T-helper 17 cell (primary cell): ENCODE measurements at regions not wholly inside any gene's neighbourhood (a gene's known extent, or its start where the extent isn't known, plus 50 kb on each side); places are given as distances from the start of the nearest gene placed in this dataset.

ENCODE experiments used
- ATAC-seq: fragments of 150-1000 bp; cut with Tn5 transposase; 2 replicates; pipeline ENCODE4 v1.10.0; 2021; ENCODE audit warnings: mild to moderate bottlenecking, moderate library complexity
- DNase-seq, 3 donors: peaks; one replicate each; pipeline versions ENCODE4 v3.0.0 to v3.0.0-alpha.2; 2020 to 2021
- H3K9me3 ChIP-seq: one replicate; pipeline ENCODE4 v1.7.0; 2013; ENCODE audit warnings: low read length, mild to moderate bottlenecking; ENCODE audit not compliant: control insufficient read depth, poor library complexity, severe bottlenecking
- H3K27ac Mint-ChIP-seq: one replicate; pipeline ENCODE4 v1.8.0; 2022; ENCODE audit warnings: mild to moderate bottlenecking, moderate library complexity, mixed read lengths
- H3K27me3 Mint-ChIP-seq: one replicate; pipeline ENCODE4 v1.8.0; 2022; ENCODE audit warnings: mixed read lengths
- H3K36me3 Mint-ChIP-seq: one replicate; pipeline ENCODE4 v1.8.0; 2022; ENCODE audit warnings: low read depth, mixed read lengths
- H3K4me1 Mint-ChIP-seq: one replicate; pipeline ENCODE4 v1.8.0; 2022; ENCODE audit warnings: mild to moderate bottlenecking, mixed read lengths
- H3K4me3 Mint-ChIP-seq: one replicate; pipeline ENCODE4 v1.8.0; 2022; ENCODE audit warnings: mild to moderate bottlenecking, moderate library complexity, mixed read lengths

GRCh38 chr9:95605816-95606488 lies 89.2 kb upstream of the PTCH1 start:
- DNase-seq (no peak), ATAC-seq (no peak)
- no peaks in the 10 kb centered on the region for H3K9me3 ChIP-seq
- Mint-ChIP-seq H3K36me3 (no peaks in the 10 kb centered on the region), H3K27me3 (peaks cover 8% of the 10 kb centered on the region), H3K4me1 (no peaks in the 10 kb centered on the region), H3K4me3 (no peak overlapping the region), H3K27ac (no peak overlapping the region)

GRCh38 chr9:95605101-95605500 lies 88.3 kb upstream of the PTCH1 start:
- no peak overlapping the region for H3K27ac Mint-ChIP-seq
- ATAC-seq (no peak), DNase-seq (no peak)
- H3K9me3 ChIP-seq, result no peaks in the 10 kb centered on the region
- no peaks in the 10 kb centered on the region for H3K36me3 Mint-ChIP-seq
- H3K4me1 Mint-ChIP-seq, result no peaks in the 10 kb centered on the region
- peaks cover 7% of the 10 kb centered on the region for H3K27me3 Mint-ChIP-seq
- no peak overlapping the region for H3K4me3 Mint-ChIP-seq

GRCh38 chr9:95598236-95598635 lies 81.5 kb upstream of the PTCH1 start:
- no peak for ATAC-seq
- Mint-ChIP-seq H3K4me3 (no peak overlapping the region), H3K27ac (no peak overlapping the region), H3K36me3 (no peaks in the 10 kb centered on the region), H3K27me3 (peaks cover 3% of the 10 kb centered on the region), H3K4me1 (peaks cover 2% of the 10 kb centered on the region)
- no peaks in the 10 kb centered on the region for H3K9me3 ChIP-seq
- DNase-seq, result no peak

GRCh38 chr9:95595721-95596295 lies 79.0 kb upstream of the PTCH1 start:
- DNase-seq (no peak), ATAC-seq (no peak)
- Mint-ChIP-seq H3K4me3 (no peak overlapping the region), H3K27ac (no peak overlapping the region), H3K27me3 (no peaks in the 10 kb centered on the region), H3K36me3 (no peaks in the 10 kb centered on the region), H3K4me1 (peaks cover 2% of the 10 kb centered on the region)
- H3K9me3 ChIP-seq, result no peaks in the 10 kb centered on the region

- H3K27me3 Mint-ChIP-seq, result peaks cover 8% of the 10 kb centered on the region
- no peaks in the 10 kb centered on the region for H3K9me3 ChIP-seq
- no peak overlapping the region for H3K4me3 Mint-ChIP-seq
- no peak for DNase-seq
- ATAC-seq, result no peak
- H3K36me3 Mint-ChIP-seq, result no peaks in the 10 kb centered on the region
- no peak overlapping the region for H3K27ac Mint-ChIP-seq
- H3K4me1 Mint-ChIP-seq, result peaks cover 2% of the 10 kb centered on the region
These were observed 76.2 kb upstream of the PTCH1 start for GRCh38 chr9:95592931-95593330.

GRCh38 chr9:95588724-95589588 lies 72.2 kb upstream of the PTCH1 start:
- no peak overlapping the region for H3K4me3 Mint-ChIP-seq
- H3K27ac Mint-ChIP-seq, result no peak overlapping the region
- peaks cover 28% of the 10 kb centered on the region for H3K27me3 Mint-ChIP-seq
- no peak for ATAC-seq
- no peaks in the 10 kb centered on the region for H3K36me3 Mint-ChIP-seq
- no peaks in the 10 kb centered on the region for H3K9me3 ChIP-seq
- H3K4me1 Mint-ChIP-seq, result no peaks in the 10 kb centered on the region
- DNase-seq, result no peak

- Mint-ChIP-seq H3K27me3 (peaks cover 35% of the 10 kb centered on the region), H3K36me3 (no peaks in the 10 kb centered on the region), H3K4me3 (no peak overlapping the region), H3K27ac (no peak overlapping the region), H3K4me1 (no peaks in the 10 kb centered on the region)
- no peaks in the 10 kb centered on the region for H3K9me3 ChIP-seq
- ATAC-seq (no peak), DNase-seq (no peak)
These were observed 70.5 kb upstream of the PTCH1 start for GRCh38 chr9:95587021-95587964.

- H3K4me1 Mint-ChIP-seq, result peaks cover 2% of the 10 kb centered on the region
- ATAC-seq (no peak), DNase-seq (no peak)
- H3K4me3 Mint-ChIP-seq, result no peak overlapping the region
- H3K36me3 Mint-ChIP-seq, result peaks cover 2% of the 10 kb centered on the region
- H3K27ac Mint-ChIP-seq, result no peak overlapping the region
- H3K9me3 ChIP-seq, result no peaks in the 10 kb centered on the region
- H3K27me3 Mint-ChIP-seq, result peaks cover 35% of the 10 kb centered on the region
These were observed 69.6 kb upstream of the PTCH1 start for GRCh38 chr9:95586326-95586725.

GRCh38 chr9:95585824-95586223 lies 69.1 kb upstream of the PTCH1 start:
- Mint-ChIP-seq H3K27me3 (peaks cover 35% of the 10 kb centered on the region), H3K36me3 (peaks cover 2% of the 10 kb centered on the region), H3K4me3 (no peak overlapping the region), H3K4me1 (peaks cover 2% of the 10 kb centered on the region), H3K27ac (no peak overlapping the region)
- no peaks in the 10 kb centered on the region for H3K9me3 ChIP-seq
- DNase-seq, result no peak
- no peak for ATAC-seq

- ATAC-seq, result no peak
- Mint-ChIP-seq H3K4me1 (peaks cover 2% of the 10 kb centered on the region), H3K27ac (no peak overlapping the region), H3K36me3 (peaks cover 2% of the 10 kb centered on the region), H3K27me3 (peaks cover 34% of the 10 kb centered on the region), H3K4me3 (no peak overlapping the region)
- H3K9me3 ChIP-seq, result no peaks in the 10 kb centered on the region
- DNase-seq, result no peak
These were observed 67.4 kb upstream of the PTCH1 start for GRCh38 chr9:95584176-95584575.

- Mint-ChIP-seq H3K27me3 (peaks cover 41% of the 10 kb centered on the region), H3K4me1 (peaks cover 2% of the 10 kb centered on the region), H3K4me3 (no peak overlapping the region), H3K36me3 (peaks cover 2% of the 10 kb centered on the region), H3K27ac (no peak overlapping the region)
- DNase-seq (no peak), ATAC-seq (no peak)
- no peaks in the 10 kb centered on the region for H3K9me3 ChIP-seq
These were observed 65.1 kb upstream of the PTCH1 start for GRCh38 chr9:95581900-95582299.

GRCh38 chr9:95580812-95581761 lies 64.3 kb upstream of the PTCH1 start:
- H3K27me3 Mint-ChIP-seq, result peaks cover 42% of the 10 kb centered on the region
- no peak overlapping the region for H3K27ac Mint-ChIP-seq
- no peak for ATAC-seq
- H3K4me3 Mint-ChIP-seq, result no peak overlapping the region
- no peak for DNase-seq
- H3K4me1 Mint-ChIP-seq, result peaks cover 2% of the 10 kb centered on the region
- H3K9me3 ChIP-seq, result no peaks in the 10 kb centered on the region
- peaks cover 4% of the 10 kb centered on the region for H3K36me3 Mint-ChIP-seq
